ENCODE measurements at regions not wholly inside any gene's neighbourhood (a gene's known extent, or its start where the extent isn't known, plus 50 kb on each side); places are given as distances from the start of the nearest gene placed in this dataset.

DNA sequence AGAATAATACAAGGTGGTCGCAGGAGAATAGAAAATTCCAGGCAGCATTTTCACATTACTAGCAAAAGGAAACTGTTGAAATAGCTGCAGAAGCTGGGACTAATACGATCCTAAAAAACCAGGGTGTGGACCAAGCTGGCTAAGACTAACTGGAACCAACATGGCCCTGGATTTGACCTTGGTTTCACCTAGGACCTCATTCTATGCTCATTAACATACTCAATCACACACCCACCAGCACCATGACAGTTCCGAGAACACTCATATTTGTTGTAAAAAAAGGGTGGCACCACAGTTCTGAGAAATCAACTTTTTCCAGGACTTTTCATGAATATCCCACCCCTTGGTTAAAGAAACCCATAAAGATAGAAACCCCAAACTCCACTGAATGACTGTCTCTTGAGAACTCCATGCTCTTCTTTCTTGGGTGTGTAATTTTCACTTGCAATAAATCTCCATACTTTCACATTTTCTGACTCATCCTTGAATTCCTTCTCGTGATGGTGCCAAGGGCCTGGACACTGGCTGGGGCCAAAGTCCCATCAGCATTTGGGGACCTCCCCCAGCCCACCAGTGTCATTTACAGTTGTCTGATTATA is 164.3 kb upstream of the CHST9 start:
- Histone ChIP-seq H2BK120ac (ENCODE audit: low read depth, low read length) (no peak overlapping the region), H4K20me1 (ENCODE audit: insufficient read depth, low read length) (no peaks in the 10 kb centered on the region), H4K8ac (ENCODE audit: low read depth in 2 of 2, low read length in 2 of 2) (no peak overlapping the region), H3K9me1 (ENCODE audit: insufficient read depth, low read length) (no peaks in the 10 kb centered on the region), H4K91ac (ENCODE audit: insufficient read depth, low read depth, low read length) (no peak overlapping the region), H3K18ac (ENCODE audit: low read depth, low read length) (no peak overlapping the region), H3K27me3 (ENCODE audit: control insufficient read depth, insufficient read depth, low read length) (no peaks in the 10 kb centered on the region), H2AK9ac (replicated peaks; ENCODE audit: low read depth, low read length, poor library complexity) (no peak overlapping the region), H4K5ac (ENCODE audit: low read depth, low read length) (no peak overlapping the region), H3K23ac (ENCODE audit: low read depth, low read length) (no peak overlapping the region), H3K4me1 (ENCODE audit: control insufficient read depth, insufficient read depth, low read length) (no peaks in the 10 kb centered on the region), H3K79me1 (ENCODE audit: low read depth in 1 of 2, low read length in 2 of 2) (no peaks in the 10 kb centered on the region), H3K9me3 (ENCODE audit: control insufficient read depth, insufficient read depth, low read length) (peaks cover 10% of the 10 kb centered on the region), H3K14ac (replicated peaks; ENCODE audit: low read depth, low read length) (no peak overlapping the region), H3K56ac (ENCODE audit: extremely low read depth, insufficient read depth, low read length) (no peak overlapping the region), H3K36me3 (ENCODE audit: control insufficient read depth, insufficient read depth, low read length) (no peaks in the 10 kb centered on the region), H2BK5ac (ENCODE audit: low read depth, low read length, poor library complexity, severe bottlenecking) (no peak overlapping the region), H2BK20ac (ENCODE audit: low read depth, low read length) (no peak overlapping the region), H2BK15ac (ENCODE audit: low read depth, low read length) (no peak overlapping the region), H3K9ac (ENCODE audit: low read depth, low read length) (no peak overlapping the region), H3K4ac (ENCODE audit: low read depth, low read length) (no peak overlapping the region), H3K4me2 (ENCODE audit: low read depth, low read length) (no peak overlapping the region), H3K4me3 (ENCODE audit: insufficient read depth, low read depth, low read length) (no peak overlapping the region), H3K27ac (ENCODE audit: insufficient read depth, low read length) (no peak overlapping the region), H2AK5ac (ENCODE audit: low read depth, low read length) (no peak overlapping the region), H2AFZ (replicated peaks; ENCODE audit: low read length, poor library complexity) (no peak overlapping the region)
- ATAC-seq (ENCODE audit: low read depth) (no peak), DNase-seq (no peak)
- BruUV-seq (replicated peaks): no TSS peak
- dilution Hi-C loops (cut with HindIII; ENCODE audit: low sequenced_read_pairs, unreplicated experiment): no loop called here
- no CpG with 5 or more reads among the region's 4 CpGs for WGBS, 2 experiments (ENCODE audit: extremely low coverage in 2 of 2, insufficient read length in 1 of 2)
- in situ Hi-C loops (cut with MboI; ENCODE audit: low sequenced_read_pairs): no loop called here
- TF ChIP-seq CEBPB (IDR thresholded peaks at IDR 0.05; ENCODE audit: low read depth, low read length) (no peak), SMC3 (IDR thresholded peaks at IDR 0.05; ENCODE audit: low read depth, low read length) (no peak), MXI1 (IDR thresholded peaks at IDR 0.05; ENCODE audit: borderline replicate concordance, low read depth, low read length) (no peak), RAD21 (IDR thresholded peaks at IDR 0.05; ENCODE audit: low read length) (no peak), USF2 (IDR thresholded peaks at IDR 0.05; ENCODE audit: low read depth, low read length) (no peak), FOS (IDR thresholded peaks at IDR 0.05; ENCODE audit: low read depth, low read length) (no peak), MAZ (IDR thresholded peaks at IDR 0.05; ENCODE audit: borderline replicate concordance, low read depth, low read length) (no peak), NFE2L2 (IDR thresholded peaks at IDR 0.05; ENCODE audit: low read depth, low read length) (no peak)
- ChIA-PET CTCF (no interaction called here), POLR2A (ENCODE audit: unreplicated experiment) (no interaction called here)
- intact Hi-C loops (cut with micrococcal nuclease): no loop called here
